NOMO-1 treated with DMSO at 0.1 percent for 48 hours (cell line): ENCODE measurements at regions not wholly inside any gene's neighbourhood (a gene's known extent, or its start where the extent isn't known, plus 50 kb on each side); places are given as distances from the start of the nearest gene placed in this dataset.

Source experiments
- DNase-seq: peaks from one replicate; lab custom pipeline; 2025; ENCODE audit not compliant: unreplicated experiment; lab: John Stamatoyannopoulos, UW

DNA sequence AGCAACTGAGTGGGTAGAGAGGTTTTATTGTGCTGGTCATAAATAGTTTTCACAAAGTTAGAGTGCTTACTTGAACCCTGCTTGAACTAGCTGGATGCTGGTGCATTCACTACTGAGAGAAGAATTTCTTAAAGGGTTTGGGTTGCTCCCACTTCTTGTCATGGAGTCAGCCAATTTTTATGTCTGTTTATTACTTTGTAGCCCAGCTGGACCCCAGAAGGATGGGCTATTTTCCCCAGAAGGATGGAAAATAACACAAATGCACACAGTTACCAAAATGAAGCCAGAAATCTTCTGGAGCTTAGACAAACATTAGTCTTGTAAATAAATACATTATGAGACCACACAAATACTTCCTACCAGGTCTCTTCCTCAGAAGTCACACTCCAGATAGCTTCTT, 480.8 kb upstream of the TNC start:
- no peak for DNase-seq

- no peak for DNase-seq
Measured at GRCh38 chr9:115599898-115600297, 481.9 kb upstream of the TNC start.

DNA sequence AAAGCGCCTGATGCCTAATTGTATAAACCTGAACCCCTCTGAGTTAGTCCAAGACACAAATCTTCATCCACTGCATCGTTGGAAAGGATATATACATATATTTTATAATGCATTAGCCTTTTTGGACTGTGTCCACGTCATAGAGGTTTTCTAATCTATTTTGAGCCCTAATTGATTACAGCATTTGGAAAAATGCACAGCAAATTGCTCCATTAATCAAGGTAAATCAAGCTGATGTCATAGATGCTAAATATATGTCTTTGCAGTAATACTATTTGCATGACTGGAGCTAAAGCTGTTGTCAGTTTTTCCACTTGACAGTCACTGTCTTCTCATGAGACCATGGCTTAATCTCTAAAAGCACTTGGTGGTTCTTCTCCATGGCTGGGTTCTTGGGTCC, 483.5 kb upstream of the TNC start:
- no peak for DNase-seq

DNA sequence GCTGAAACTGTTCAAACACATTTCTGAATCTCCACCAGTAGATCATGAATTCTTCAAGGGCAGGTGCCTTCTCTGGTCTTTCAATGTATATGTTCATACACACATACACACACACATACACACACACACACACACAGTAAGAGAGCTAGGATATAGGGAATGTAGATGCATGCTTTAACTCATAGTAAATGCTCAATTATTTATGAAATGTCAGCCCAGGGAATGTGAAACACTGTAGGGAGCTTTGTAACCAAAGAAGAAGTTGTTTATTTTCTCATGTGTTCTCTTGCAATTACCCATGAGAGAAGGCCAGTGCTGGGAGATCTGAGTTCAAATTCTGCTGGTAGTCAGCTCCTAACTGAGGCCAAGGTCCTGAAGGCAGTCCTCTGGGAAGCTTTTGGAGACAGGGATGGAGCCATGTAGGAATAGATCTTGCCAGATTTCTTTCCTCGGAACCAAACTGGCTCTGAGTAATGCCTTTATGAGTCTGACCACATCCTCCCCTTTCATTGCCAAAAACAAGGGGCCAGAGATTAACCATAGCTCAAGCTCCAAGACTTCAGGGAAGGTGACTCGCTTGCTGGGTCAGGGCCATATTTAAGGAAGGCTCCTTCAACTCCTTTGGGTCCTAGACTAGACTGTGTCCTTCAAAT, 487.0 kb upstream of the TNC start:
- DNase-seq, result no peak

GRCh38 chr9:115606838-115607237, 488.9 kb upstream of the TNC start:
- DNase-seq, result no peak

DNA sequence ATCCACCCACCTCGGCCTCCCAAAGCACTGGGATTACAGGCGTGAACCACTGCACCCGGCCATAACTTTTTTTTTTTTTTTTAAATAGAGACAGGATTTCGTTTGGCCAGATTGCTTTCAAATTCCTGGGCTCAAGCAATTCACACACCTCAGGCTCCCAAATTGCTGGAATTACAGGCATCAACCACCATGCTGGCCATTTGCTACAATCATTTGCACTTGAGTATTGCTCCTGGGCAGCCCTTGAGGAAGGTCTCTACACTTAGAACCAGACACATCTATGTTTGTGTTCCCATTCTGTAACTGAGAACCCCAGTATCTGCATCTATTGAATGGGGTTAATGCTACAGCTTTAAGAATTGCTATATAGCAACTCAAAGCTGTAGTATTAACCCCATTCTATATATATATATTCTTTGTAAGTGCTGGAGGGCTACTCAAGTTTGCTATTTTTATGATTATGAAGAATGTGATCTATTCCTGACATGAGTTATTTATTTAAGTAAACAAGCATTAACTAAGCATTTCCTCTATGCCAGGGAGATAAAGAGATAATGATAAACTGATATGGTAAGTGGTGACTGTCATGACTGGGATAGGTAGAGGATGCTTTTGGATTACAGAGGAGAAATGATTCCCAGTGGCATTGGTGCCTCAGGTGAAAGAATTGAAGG, 496.5 kb upstream of the TNC start:
- DNase-seq, result no peak

DNA sequence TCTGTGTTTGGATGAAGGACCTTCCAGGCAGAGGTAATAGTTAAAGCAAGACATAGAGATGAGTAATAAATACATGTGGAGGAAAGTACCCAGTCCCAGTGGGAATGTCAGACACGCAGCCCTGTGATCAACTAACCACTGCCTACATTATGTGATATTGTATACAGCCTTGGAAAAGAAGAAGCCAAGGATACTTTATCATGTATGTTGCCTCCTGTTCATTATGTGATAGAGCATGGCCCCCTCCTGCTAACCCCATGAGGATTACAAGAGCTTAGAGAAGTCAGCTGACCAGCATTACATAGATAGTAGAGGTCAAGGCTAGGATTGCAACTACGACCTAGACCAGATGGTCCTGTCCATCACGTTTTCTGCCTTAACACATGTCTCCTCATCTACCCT, 497.0 kb upstream of the TNC start:
- no peak for DNase-seq

DNA sequence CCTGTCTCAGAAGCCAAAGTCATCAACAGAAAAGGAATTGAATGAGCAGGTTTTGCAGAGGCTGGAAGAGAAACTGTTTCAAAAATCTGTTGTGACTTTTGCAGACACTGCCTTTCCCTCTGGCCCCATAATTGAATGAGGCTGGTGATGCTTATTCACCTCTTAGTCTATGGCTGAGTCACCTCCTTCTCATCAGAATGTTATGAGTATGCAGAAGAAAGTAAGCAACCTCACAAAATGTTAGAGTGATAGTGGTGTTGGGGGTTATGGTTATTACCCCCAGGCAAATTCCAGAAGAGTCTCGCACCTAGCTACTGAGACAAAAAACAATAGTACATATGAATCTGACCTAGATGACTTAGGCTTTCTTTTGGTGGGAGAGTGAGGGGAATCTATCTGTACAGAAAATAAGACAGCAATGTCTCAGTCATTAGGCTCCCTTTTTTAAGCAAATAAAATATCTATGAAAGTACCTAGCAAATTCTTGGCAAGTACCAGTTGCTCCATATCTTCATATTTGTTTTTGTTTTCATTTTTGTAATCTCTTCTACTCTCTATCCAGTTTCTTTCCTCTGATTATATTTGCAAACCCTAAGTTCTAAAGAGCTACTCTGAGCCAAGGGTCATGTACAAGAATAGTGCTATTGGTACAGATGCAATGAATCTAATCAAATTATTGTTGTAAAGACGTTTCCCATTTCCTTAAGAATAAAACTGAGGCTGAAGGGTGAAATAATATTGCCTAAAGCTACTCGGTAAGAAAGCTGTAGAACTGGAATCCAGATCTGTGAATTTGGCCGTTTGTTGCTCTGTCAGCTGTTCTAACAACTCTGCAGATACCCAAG, 498.1 kb upstream of the TNC start:
- DNase-seq, result no peak

- no peak for DNase-seq
Measured at GRCh38 chr9:115616666-115617239, 498.8 kb upstream of the TNC start.

- no peak for DNase-seq
Measured at GRCh38 chr9:115625251-115625650, 507.3 kb upstream of the TNC start.

GRCh38 chr9:115625954-115626353, 508.0 kb upstream of the TNC start:
- no peak for DNase-seq

DNA sequence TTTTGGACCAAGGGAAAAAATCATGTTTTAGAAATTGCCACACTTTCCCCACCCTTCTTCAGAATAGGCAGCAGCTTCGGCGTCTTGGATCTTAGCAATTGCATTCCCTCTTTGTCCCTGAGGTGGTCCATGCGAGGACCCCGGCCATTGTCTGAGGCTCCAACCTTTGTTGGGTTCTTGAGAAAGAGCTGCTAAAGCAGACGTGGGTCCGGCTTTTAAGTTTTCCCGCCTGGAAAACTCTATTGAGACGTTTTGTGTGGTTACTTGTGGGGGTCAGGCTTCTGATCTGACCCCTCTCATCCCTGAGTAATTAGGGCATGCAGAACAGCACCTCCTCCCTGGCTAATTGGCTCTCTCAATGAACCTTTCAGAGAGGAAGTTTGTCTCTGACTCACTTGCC, 509.6 kb upstream of the TNC start:
- no peak for DNase-seq

GRCh38 chr9:115628426-115628825, 510.5 kb upstream of the TNC start:
- DNase-seq, result no peak

DNA sequence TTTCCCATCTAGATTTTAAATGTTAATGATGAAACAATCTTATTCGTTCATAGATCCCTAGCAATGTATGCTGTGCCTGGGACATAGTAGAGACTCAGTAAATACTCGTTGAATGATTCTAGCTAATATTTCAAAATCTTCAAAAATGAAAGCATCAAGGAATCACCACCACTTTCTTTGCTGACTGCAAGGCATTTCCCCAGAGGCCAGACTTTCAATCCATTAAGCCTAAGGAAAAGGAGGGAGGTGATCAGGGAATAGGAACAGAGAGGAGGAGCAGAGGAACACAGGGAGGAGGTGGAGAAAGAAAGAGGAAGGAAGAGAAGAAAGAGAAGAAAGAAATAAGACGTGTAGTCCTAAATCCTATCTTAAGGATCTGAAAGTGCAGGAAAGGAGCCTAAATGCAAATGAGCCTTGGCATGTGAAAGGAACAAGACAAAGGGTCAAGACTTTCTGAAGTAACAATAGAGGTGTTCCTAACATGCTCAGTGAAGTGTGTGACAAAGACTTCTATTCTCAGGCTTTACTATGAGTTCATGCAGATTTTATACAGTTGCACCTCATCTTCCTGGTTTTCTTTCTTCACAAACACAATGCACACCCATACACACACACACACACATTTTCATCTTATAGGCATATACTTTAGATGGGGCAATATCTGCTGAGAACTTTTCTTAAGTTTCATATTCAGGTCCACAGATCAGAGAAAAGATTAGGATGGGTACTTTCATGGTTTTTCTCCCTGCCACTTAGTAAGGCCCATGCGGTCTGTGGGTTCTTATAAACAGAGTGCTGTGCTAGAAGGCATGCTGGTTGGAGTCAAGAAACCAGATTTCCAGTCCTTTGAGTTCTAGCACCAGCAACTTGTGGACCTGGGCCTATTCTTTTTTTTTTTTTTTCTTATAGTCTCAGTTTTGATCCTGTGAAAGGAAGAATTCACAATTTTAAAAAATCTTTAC, 512.2 kb upstream of the TNC start:
- DNase-seq, result no peak

GRCh38 chr9:115632391-115632790, 514.4 kb upstream of the TNC start:
- DNase-seq, result no peak

GRCh38 chr9:115633104-115633503, 515.1 kb upstream of the TNC start:
- DNase-seq, result no peak

- no peak for DNase-seq
Measured at GRCh38 chr9:115635680-115636383, 517.8 kb upstream of the PAPPA start.

- DNase-seq, result no peak
Measured at GRCh38 chr9:115636596-115636995, 517.0 kb upstream of the PAPPA start.

GRCh38 chr9:115637661-115638060, 515.9 kb upstream of the PAPPA start:
- DNase-seq, result no peak

DNA sequence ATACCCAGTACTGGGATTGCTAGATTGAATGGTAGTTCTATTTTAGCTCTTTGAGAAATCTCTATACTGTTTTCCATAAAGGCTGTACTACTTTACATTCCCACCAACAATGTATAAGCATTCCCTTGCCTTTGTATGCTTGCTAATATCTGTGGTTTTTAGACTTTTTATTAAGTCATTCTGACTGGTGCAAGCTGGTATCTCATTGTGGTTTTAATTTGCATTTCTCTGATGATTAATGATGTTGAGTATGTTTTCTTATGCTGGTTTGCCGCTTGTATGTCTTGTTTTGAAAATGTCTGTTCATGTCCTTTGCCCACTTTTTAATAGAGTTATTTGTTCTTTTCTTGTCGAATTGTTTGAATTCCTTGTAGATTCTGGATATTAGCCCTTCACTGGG, 512.7 kb upstream of the PAPPA start:
- DNase-seq, result no peak
